ENCODE measurements at regions not wholly inside any gene's neighbourhood (a gene's known extent, or its start where the extent isn't known, plus 50 kb on each side); places are given as distances from the start of the nearest gene placed in this dataset.

GRCh38 chr2:40914666-40915065 lies 462.8 kb upstream of the SLC8A1 start:
- TF ChIP-seq ELK1 (IDR thresholded peaks at IDR 0.05; ENCODE audit: low read depth, low read length): no peak
- TF ChIP-seq MYC (IDR thresholded peaks at IDR 0.05; ENCODE audit: borderline replicate concordance, low read length): no peak
- no peak for TF ChIP-seq POLR2A (IDR thresholded peaks at IDR 0.05; ENCODE audit: low read length)
- TF ChIP-seq CTCF (IDR thresholded peaks at IDR 0.05): no peak
- TF ChIP-seq BHLHE40 (IDR thresholded peaks at IDR 0.05; ENCODE audit: low read depth, low read length): no peak

Data from A549 (cell line).